Activated CD4-positive, alpha-beta T cell treated with anti-CD3 and anti-CD28 coated beads, Interleukin-2, Interleukin-6, amounts not matched to agents 100 ng/mL and 50 ng/mL, durations not matched to agents 16 hours and 8 hours (primary cell): ENCODE measurements at regions not wholly inside any gene's neighbourhood (a gene's known extent, or its start where the extent isn't known, plus 50 kb on each side); places are given as distances from the start of the nearest gene placed in this dataset.

Experiments used
- DNase-seq: peaks from one replicate; pipeline ENCODE4 v3.0.0-alpha.2; 2020

DNA sequence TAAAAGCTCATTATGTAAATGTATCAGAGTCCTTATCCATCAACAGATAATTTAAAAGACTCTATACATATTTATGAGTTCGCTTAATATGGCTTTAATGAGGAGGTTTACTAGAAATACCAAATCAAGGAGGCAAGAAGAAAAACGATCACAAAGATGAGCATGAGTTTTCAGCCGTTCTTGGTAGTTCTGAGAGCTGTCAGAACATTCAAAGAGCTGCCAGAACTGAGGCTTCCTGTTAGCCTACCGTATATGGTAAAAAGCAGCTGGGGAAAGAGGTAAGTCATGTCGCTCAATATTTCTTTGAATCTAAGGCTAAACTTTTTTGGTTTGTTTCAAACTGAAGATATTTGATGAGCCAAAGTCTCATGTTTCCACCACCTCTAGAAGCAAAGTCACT, 115.3 kb upstream of the PLXNC1 start:
- no peak for DNase-seq

- DNase-seq = no peak
Observed at GRCh38 chr12:94033784-94034183, 114.6 kb upstream of the PLXNC1 start.

GRCh38 chr12:94037444-94037843, 110.9 kb upstream of the PLXNC1 start:
- DNase-seq = no peak

DNA sequence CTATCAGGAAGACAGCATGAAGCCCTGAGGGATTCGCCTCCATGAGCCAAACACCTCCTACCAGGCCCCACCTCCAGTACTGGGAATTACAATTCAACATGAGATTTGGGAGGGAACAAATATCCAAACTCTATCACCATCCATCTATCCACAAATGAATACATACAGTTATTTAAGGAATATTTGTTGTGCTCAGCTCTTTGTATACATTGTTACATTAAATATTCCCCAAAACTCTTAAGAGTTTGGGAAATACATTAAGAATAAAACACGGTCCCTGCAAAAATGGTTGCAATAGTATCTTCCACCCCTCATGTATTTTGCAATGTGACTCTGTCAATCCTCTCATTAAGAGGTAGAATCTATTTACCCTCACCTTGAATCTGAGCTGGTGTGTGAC, 109.8 kb upstream of the PLXNC1 start:
- no peak for DNase-seq

DNA sequence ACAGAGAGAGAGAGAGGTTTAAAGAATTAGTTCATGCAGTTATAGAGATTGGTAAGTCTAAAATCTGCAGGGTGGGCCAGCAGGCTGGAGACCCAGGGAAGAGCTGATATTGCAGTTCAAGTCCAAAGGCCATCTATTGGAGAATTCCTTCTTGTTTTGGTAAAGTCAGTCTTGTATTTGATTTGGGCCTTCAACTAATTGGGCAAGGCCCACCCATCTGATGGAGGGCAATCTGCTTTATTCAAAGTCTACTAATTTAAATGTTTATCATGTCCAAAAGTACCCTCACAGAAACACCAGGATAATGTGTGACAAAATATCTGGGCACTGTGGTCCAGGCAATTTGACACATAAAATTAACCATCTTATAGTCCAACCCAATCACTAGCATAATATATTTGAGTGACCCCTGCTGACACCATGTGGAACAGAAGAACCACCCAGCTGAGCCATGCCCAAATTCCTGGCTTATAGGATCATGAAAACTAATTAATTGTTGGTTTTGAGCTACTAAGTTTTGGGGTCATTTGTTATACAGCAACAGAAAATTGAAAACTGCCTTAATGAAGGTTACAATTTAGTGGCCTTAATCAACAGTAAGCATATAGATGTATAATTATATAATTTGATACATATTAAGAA, 109.1 kb upstream of the PLXNC1 start:
- no peak for DNase-seq

DNA sequence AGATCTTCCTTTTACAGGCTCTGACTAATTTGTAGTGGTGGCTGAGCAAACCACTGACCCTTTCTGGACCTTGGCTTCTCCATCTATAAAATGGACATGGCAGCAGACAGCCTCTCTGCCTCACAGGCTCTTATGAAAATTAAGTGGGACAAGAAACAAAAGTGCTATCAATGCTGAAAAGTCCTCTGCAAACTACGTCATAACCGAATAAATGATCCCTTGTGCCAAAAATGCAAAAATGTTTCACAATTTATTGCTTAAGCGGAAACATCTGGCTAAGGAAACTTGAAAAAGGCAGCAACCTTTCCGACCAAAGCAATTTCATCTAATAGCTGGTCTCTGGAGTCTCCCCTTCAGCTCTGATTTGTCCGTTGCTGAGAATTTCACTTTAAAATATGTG, 108.5 kb upstream of the PLXNC1 start:
- DNase-seq = no peak

GRCh38 chr12:94041850-94042249, 106.5 kb upstream of the PLXNC1 start:
- DNase-seq = no peak

DNA sequence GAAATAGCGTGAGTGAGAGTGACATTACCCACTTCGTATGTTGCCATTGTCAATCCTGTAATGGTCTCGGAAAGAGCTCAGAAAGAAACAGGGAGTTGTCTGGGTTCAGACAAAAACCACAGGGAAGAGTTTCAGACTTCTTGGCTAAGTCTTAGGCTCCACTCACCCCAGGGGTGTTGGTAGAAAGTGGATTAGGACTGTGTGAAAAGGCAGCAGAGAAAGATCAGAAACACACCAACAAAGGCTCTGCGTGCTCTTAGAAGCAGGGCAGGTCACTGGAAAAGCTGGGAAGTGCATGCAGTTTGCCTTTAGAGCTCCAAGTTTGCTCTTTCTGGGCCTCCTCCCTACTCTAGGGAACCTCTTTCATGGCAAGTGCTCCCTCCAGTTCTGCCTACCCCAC, 106.1 kb upstream of the PLXNC1 start:
- no peak for DNase-seq

DNA sequence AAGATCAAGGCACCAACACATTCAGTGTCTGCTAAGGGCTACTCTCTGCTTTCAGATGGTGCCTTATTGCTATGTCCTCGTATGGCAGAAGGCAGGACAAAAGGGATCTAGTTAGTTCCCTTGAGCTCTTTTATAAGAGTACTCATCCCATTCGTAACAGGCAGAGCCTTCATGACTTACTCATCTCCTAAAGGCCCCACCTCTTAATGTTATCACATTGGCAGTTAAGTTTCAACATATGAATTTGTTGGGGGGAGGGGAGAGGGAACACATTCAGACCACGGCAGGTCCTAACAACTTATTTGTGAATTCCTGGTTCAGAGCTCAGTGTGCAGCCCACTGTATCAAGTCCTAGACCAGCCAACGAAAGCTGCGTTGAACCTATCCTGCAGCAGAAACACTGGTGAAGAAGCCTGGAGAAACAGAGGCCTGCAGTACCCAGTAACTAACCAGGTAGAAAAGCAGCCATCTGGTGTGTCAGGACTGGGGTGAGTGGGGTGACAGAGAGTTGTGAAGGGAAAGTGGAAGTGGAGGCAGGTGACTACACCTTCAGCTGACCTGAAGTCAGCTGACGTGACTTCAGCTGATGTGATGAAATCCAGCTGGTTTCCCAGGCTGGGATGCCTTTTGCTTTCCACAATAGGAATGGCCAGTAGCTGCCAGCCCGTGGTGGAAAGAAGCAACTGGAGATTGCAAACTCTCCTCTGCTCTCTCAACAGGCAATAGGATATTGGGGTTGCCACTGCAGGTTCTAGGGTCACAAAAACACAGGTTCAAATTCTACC, 101.6 kb upstream of the PLXNC1 start:
- no peak for DNase-seq

DNA sequence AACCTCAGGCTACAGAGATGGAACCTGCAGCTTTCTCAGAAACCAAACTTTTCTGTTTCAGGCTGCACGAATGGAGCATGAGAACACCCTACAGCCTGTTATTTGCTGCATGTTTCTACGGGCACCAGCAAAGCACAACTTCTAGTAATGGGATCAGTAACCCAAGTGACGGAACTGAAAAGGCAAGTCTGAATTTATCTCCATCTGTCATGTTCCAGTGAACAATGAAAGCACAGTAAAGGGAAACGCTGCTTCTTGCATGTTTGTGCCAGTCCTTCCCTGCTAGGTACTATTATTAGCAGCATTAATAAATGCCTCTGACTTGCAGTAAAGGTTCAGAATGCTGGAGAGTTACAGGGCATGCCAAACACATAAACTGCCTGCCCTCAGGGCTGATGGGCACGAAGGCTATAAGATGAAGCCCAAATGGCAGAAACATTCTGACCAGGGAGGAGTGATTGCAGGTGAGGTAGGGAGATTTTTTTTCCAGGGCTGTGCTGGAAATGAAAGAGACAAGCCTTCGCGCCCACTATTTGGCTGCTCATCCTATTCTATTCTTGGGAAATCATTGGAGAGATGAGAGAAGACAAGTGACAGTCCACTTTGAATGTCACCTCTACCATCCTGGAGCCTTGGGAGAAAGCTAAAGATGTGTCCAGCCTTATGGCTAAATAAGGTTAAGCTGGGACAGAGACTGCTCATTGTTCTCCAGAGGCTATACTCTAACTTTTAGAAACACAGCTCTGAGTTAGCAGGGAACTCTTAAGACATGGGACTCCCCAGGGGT, 100.4 kb upstream of the PLXNC1 start:
- DNase-seq = no peak

DNA sequence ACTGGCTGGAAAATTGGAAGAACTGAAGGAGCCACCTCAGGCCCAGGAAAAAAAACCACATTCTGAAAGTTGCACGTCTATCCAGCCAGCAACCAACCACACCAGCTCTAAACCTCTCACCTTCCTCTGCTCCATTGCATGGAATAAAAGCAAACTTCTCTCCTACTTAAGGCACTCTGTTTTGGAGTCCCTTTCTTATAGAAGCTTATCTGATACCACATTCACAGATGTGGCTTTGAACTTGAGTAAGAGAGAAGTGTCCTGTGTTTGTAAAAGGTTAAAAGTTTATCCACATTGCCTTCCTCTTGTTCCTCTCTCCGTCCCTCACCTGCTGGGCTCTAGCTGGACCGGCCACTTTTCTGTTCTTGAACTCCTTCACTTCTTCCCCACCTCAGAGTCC, 99.6 kb upstream of the PLXNC1 start:
- no peak for DNase-seq

DNA sequence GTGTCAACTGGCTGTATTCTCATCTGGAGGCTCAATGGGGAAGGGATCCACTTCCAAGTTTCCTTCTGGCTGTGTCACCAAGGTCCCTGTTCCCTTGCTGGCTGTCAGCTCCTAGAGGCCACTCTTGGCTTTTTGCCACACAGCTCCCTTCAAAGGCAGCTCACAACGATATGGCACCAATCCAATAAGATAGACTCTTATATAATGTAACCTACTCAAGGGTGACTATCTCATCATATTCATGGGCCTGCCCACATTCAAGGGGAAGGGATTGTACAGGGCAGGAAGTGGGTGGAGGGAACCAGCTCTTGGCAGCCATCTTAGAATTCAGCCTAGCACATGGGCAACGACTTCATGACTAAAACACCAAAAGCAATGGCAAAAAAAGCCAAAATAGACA, 98.7 kb upstream of the PLXNC1 start:
- no peak for DNase-seq

GRCh38 chr12:94053676-94054075, 94.7 kb upstream of the PLXNC1 start:
- DNase-seq = no peak

DNA sequence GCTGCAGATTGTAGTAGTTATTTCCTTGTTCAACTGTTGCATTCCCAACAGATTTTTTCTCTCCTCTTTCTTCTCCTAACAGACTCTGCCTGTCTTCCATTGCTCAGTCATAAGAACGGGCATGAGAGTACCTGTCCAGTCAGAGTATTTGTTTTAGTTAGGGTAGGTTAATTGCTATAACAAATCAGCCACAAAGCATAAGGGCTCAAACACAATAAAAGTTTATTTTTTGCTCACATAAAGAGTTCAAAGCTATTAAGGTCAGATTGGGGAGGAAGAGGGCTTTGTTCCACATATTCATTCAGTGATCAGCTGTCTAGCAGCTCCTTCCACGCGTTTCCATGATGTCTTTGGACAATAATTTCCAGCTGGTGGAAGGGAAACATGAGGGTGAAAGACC, 92.8 kb upstream of the PLXNC1 start:
- DNase-seq = no peak

- DNase-seq = no peak
Observed at GRCh38 chr12:94056419-94057158, 91.8 kb upstream of the PLXNC1 start.

GRCh38 chr12:94057262-94058151, 90.9 kb upstream of the PLXNC1 start:
- DNase-seq = no peak

DNA sequence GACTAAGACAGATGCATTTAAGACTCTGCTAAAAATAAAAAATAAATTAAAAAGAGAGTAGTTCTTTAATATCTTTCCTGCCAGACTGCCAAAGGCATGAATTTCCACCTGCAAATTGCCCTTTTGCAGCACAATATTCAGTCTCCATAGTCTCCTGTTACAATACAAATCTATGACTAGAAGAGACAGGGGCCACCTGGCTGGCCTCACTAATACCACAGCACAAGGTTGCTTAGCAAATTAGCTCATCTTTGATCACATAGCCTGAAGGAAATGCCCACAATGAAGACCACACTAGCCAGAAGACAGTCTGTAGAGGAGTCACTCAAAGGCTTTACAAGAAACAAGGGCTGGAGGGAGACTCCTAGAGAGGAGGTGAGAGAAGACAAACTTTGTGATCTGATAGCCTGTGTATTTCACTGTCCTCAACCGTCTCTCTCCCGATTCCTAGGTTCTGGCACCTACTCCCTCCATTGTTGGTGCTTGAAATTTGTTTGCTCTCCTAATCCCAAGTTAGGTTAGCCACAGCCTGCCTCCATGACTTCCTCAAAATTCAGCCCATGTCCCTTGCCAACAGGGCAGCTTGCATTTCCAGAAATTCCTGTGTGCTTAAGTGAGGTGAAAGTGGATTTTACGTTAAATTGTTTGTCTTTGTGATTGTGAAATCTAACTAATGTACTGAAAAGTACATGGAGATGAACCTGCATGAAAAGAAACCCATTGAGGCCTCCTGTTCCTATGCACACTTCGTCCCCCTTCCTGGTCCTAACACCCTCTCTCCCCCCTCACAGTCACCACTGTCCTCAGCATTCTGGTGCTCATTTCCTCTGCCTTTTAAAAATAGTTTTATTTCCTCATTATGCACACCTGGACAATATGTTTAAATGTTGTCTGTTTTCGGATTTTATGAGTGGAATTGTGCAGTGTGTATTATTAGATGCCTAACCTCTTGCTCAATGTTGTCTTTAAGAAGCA, 88.7 kb upstream of the PLXNC1 start:
- DNase-seq = no peak

DNA sequence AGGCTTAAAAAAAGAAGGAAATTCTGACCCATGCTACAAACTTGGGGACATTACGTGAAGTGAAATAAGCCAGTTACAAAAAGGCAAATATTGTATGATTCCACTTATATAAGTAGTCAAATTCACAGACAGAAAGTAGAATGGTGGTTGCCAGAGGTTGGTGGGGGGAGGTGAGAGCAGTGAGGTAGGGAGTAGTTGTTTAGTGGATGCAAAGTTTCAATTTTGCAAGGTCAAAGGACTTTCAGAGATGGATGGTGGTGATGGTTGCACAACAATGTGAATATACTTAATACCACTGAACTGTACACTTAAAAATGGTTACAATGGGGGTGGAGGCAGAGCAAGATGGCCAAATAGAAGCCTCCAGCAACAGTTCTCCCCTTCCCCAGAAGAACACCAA, 86.2 kb upstream of the PLXNC1 start:
- DNase-seq = no peak

- DNase-seq = no peak
Observed at GRCh38 chr12:94062796-94063635, 85.4 kb upstream of the PLXNC1 start.

DNA sequence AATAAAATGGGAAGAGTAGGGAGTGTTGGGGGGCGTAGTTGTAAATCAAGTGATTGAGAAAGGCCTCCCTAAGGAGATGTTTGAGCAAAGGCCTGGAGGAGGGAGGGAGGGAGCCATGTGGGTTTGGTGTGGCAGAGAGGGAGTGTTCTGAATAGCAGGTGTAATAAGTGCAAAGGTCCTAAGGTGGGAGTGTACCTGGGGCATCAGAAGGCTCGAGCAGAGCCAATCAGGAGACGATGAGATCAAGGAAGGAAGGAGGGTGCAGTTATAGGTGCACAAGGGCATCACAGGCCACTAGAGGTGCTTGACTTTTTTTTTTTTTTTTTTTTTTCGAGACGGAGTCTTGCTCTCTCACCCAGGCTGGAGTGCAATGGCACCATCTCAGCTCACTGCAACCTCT, 77.9 kb upstream of the PLXNC1 start:
- no peak for DNase-seq
